Heart right ventricle (tissue), 16 donors: ENCODE measurements at regions not wholly inside any gene's neighbourhood (a gene's known extent, or its start where the extent isn't known, plus 50 kb on each side); places are given as distances from the start of the nearest gene placed in this dataset.

Source experiments
- ATAC-seq, 8 donors: fragments of 200-7000 bp; cut with Tn5 transposase; one replicate each; pipeline ENCODE4 v1.9.1; 2020; ENCODE audit warnings: mild to moderate bottlenecking in 8 of 8, moderate library complexity in 8 of 8, moderate number of reproducible peaks in 1 of 8
- DNase-seq, 2 donors: peaks; one replicate each; pipeline ENCODE4 v3.0.0-alpha.2; 2020
- H3K27ac ChIP-seq, 10 donors: fragments of 200-600 bp; sonication (generic) in 2 of 10; one replicate each; pipeline versions ENCODE4 v1.5.0 to v1.8.0; 2020 to 2022; ENCODE audit warnings: mild to moderate bottlenecking in 3 of 10
- H3K27me3 ChIP-seq, 7 donors: fragments of 200-600 bp; one replicate each; pipeline ENCODE4 v1.8.0; 2021 to 2022; ENCODE audit warnings: mild to moderate bottlenecking in 2 of 7
- H3K36me3 ChIP-seq, 9 donors: fragments of 200-600 bp; sonication (generic) in 1 of 9; one replicate each; pipeline versions ENCODE4 v1.5.0 to v1.8.0; 2020 to 2022; ENCODE audit warnings: mild to moderate bottlenecking in 2 of 9
- H3K4me1 ChIP-seq, 9 donors: fragments of 200-600 bp; sonication (generic) in 1 of 9; one replicate each; pipeline versions ENCODE4 v1.5.0 to v1.8.0; 2020 to 2022; ENCODE audit warnings: mild to moderate bottlenecking in 4 of 9
- H3K4me3 ChIP-seq, 10 donors: fragments of 200-600 bp; sonication (generic) in 2 of 10; one replicate each; pipeline versions ENCODE4 v1.5.0 to v1.8.0; 2020 to 2022; ENCODE audit warnings: mild to moderate bottlenecking in 7 of 10, moderate library complexity in 2 of 10
- H3K9me3 ChIP-seq, 11 donors: fragments of 200-600 bp in 10 of 11; sonication (generic) in 2 of 11; one replicate each; pipeline versions ENCODE4 v1.5.0 to v1.8.0; 2013 to 2022; ENCODE audit warnings: mild to moderate bottlenecking in 2 of 11, control low read depth in 1 of 11, moderate library complexity in 1 of 11
- CTCF ChIP-seq, 9 donors: fragments of 200-600 bp; sonication (generic) in 2 of 9; IDR thresholded peaks; one replicate each; pipeline versions ENCODE4 v1.5.0 to v1.8.0; 2021 to 2022; ENCODE audit warnings: antibody characterized with exemption in 9 of 9, mild to moderate bottlenecking in 5 of 9, moderate library complexity in 1 of 9
- WGBS, 2 donors: extraction: QIAGEN DNeasy Blood & Tissue Kit; methylation state at CpG; one replicate each; pipeline ENCODE4 v1.1.7; 2013; ENCODE audit warnings: inconsistent platforms in 1 of 2; 5-methylcytosine and 5-hydroxymethylcytosine counted together
- intact Hi-C, 10 donors: fragments of 100-400 bp; cut with DNase I; formaldehyde crosslinking; loops; one replicate each; pipeline versions ENCODE4 v1.11.1 to v1.14.2; 2022
- donor health status: Arrhythmogenic right ventricular cardiomyopathy.
- donor health status: ischemic (EF 13 %, LVEDD 7.1; RV severe dilation, severe dysfunction).
- donor health status: healthy with polysubstance abuse.
- donor health status: DM: no; HTN: yes; CAD: no.
- donor health status: DM: no; HTN: no; CAD: no.
- donor health status: ischemic (EF 25% LVEDD 6.9; RV normal size, moderate dysfunction).
- donor health status: ischemic (EF 25% LVEDD 5.7; RV mildly dilated, moderate dysfunction).
- donor health status: healthy.
- donor health status: DM: yes; HTN: yes; CAD: no.
- donor health status: Ischemic cardiomyopathy.
- donor health status: ischemic (EF 35%, LVEDD 5.7; RV mildly dilated, moderate dysfunction).
- donor health status: nonischemic (EF 11% LVEDD 7.7; RV severe dilation, severe dysfunction).
- donor health status: DM: yes; HTN: yes; CAD: no.
- donor health status: PGD.
- donor health status: ischemic (EF 29% LVEDD 5.4; RV normal size, mild dysfunction).
- donor health status: nonischemic (EF 23%, LVEDD 6.1; RV moderate dilation, normal function).

DNA sequence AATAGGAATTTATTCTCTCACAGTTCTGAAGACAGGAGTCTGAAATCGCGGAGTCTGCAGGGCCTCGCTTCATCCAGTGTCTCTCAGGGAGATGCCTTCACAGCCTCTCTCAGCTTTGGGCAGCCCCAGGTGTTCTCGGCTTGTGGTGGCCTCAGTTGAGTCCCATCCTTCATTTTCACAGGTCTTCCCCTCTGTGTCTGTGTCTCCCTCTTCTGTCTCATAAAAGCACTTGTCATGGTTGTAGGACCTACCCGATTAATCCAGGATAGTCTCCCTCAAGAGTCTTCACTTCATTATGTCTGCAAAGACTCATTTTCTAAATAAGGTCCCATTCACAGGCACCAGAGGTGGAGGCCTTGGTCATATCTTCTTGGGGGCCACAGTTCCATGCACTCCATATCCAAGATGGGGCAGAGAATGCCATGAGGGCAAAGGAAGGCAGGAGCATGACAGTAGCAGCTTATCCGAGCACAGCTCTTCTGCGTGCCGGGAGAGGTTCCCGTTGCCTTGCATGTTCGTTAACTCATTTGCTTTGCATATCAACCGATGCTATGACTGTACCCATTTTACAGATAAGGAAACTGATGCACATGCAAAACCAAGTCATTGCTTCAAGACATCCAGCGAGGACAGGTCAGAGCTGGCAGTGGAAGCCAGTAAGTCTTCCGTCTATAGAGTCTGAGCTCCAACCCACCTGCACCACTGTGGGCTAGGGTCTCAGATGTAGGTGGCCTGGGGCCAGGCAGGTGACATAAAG is 363.8 kb upstream of the SULF2 start:
- H3K4me1 ChIP-seq: no peaks in the 10 kb centered on the region
- ATAC-seq: no peak
- 66 to 95% methylated on average over 13 of the region's 13 CpGs for WGBS, 2 donors

DNA sequence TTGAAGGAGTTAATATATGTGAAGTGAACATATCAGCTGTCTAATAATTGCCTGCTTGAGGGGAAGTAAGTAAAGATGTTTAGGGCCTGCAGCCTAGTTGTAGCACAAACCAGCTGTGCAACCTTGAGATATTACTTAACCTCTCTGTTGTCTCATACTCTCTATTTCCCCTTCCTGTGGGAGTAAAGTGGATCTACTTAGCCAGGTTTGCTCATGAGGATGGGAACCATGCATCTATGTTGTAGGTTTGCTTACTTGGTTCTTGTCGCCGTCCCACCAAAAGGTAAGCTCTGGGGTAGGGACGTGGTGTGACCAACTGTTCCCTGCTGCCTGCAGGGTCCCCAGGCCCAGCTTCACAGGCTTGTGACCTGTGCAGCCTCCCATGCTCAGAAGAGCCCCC is 362.7 kb upstream of the SULF2 start:
- Histone ChIP-seq H3K27me3 (peaks cover 0 to 15% (median 0%) of the 10 kb centered on the region in 7 donors), H3K36me3 (no peaks in the 10 kb centered on the region), H3K9me3 (no peaks in the 10 kb centered on the region), H3K4me1 (no peaks in the 10 kb centered on the region), H3K4me3 (no peak overlapping the region), H3K27ac (no peak overlapping the region)
- DNase-seq: no peak
- TF ChIP-seq CTCF (IDR thresholded peaks at IDR 0.05): no peak
- intact Hi-C loops: no loop called here
- ATAC-seq: no peak
- 95 to 96% methylated on average over 3 of the region's 3 CpGs for WGBS, 2 donors

More for the DNA sequence above, 363.8 kb upstream of the SULF2 start:
- Histone ChIP-seq H3K9me3 (no peaks in the 10 kb centered on the region), H3K4me3 (no peak overlapping the region), H3K27me3 (peaks cover 0 to 20% (median 0%) of the 10 kb centered on the region in 7 donors), H3K36me3 (no peaks in the 10 kb centered on the region), H3K27ac (no peak overlapping the region)
- intact Hi-C loops: no loop called here
- TF ChIP-seq CTCF (IDR thresholded peaks at IDR 0.05): no peak
- no peak for DNase-seq

GRCh38 chr20:48147311-48147710 is 362.0 kb upstream of the SULF2 start:
- Histone ChIP-seq H3K27me3 (peaks cover 0 to 22% (median 0%) of the 10 kb centered on the region in 7 donors), H3K4me3 (no peak overlapping the region), H3K4me1 (no peaks in the 10 kb centered on the region), H3K27ac (no peak overlapping the region), H3K9me3 (peaks cover 0 to under 1% (median 0%) of the 10 kb centered on the region in 11 donors), H3K36me3 (no peaks in the 10 kb centered on the region)
- DNase-seq (no peak), ATAC-seq (no peak)
- 71 to 79% methylated on average over 10 of the region's 10 CpGs for WGBS, 2 donors
- intact Hi-C loops: no loop called here
- no peak for TF ChIP-seq CTCF (IDR thresholded peaks at IDR 0.05)

GRCh38 chr20:48146877-48147276 is 361.6 kb upstream of the SULF2 start:
- no peak for DNase-seq
- no peaks in the 10 kb centered on the region for H3K36me3 ChIP-seq
- ATAC-seq: no peak
- WGBS, 2 donors: 71% methylated on average over 7 of the region's 7 CpGs
- H3K4me3 ChIP-seq: no peak overlapping the region
- H3K27me3 ChIP-seq: peaks cover 0 to 26% (median 0%) of the 10 kb centered on the region in 7 donors
- H3K27ac ChIP-seq: no peak overlapping the region
- H3K9me3 ChIP-seq: peaks cover 0 to 5% (median 0%) of the 10 kb centered on the region in 11 donors
- no peaks in the 10 kb centered on the region for H3K4me1 ChIP-seq
- TF ChIP-seq CTCF (IDR thresholded peaks at IDR 0.05): no peak
- intact Hi-C loops: no loop called here
